ENCODE measurements at regions not wholly inside any gene's neighbourhood (a gene's known extent, or its start where the extent isn't known, plus 50 kb on each side); places are given as distances from the start of the nearest gene placed in this dataset.

- no peak for TF ChIP-seq POLR2A (IDR thresholded peaks at IDR 0.05; ENCODE audit: insufficient read depth in 1 of 2, low read depth in 2 of 2, low read length in 2 of 2)
- TF ChIP-seq FOXM1 (CRISPR knock-in tag; IDR thresholded peaks at IDR 0.05) = no peak
- no peak for TF ChIP-seq CTCF (CRISPR knock-in tag; IDR thresholded peaks at IDR 0.05)
- no peak for TF ChIP-seq CEBPB (IDR thresholded peaks at IDR 0.05; ENCODE audit: borderline replicate concordance, low read depth, low read length)
- TF ChIP-seq NR2F6 (IDR thresholded peaks at IDR 0.05) = no peak
- TF ChIP-seq NR2F6 (CRISPR knock-in tag; IDR thresholded peaks at IDR 0.05) = no peak
- TF ChIP-seq TAF1 (CRISPR knock-in tag; IDR thresholded peaks at IDR 0.05) = no peak
- no peak for TF ChIP-seq ASH2L (IDR thresholded peaks at IDR 0.05; ENCODE audit: insufficient read length, low read depth, low read length)
- no peak for TF ChIP-seq ZNF275 (CRISPR knock-in tag; IDR thresholded peaks at IDR 0.05; ENCODE audit: borderline replicate concordance)
- no peak for TF ChIP-seq ZNF609 (CRISPR knock-in tag; IDR thresholded peaks at IDR 0.05; ENCODE audit: borderline replicate concordance)
Observed at GRCh38 chr1:235006816-235007215, 121.8 kb downstream of the TOMM20 start.
